Endometrium (tissue), 2 donors: ENCODE measurements at regions not wholly inside any gene's neighbourhood (a gene's known extent, or its start where the extent isn't known, plus 50 kb on each side); places are given as distances from the start of the nearest gene placed in this dataset.

Experiments used
- FAIRE-seq: peaks from 2 replicates; lab custom pipeline; 2012; peaks lifted over from hg19 to GRCh38; lab: Jason Lieb, UNC
- donor health status: control.
- donor health status: control.

DNA sequence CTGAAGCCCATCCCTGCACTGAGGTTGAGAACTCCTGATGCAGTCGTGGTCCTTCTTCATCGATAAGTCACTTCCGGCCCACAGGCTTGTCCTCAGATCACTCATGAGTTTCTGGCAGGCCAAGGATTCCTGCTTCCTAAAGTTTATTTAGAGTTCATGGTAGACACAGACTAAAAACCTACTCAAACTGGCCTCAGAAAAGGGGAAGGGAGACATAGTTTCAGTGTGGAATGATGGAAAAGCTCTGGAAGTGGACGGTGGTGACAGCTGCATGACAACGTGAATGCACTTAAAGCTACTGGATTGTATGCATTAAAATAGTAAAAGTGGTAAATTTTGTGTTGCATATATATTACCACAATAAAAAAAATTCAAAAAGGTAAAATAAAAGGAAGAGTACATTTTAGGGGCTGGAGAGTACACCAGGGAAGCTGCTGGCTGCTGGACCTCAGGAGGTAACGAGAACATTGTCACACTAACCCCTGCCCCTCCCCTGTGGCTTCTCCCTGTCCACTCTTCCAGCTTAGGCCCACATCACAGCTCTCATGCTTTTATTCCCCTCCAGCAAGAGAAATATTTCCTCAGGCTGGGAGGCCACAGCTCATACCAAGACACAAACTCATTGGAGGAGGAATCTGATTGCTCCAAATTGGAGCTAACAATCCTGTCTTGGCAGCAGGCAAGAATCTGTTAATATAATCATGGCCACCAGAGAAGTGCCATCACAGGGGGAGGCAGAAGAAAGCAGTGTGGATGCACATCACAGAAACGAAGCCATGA, 741.0 kb downstream of the UQCRFS1 start:
- FAIRE-seq, result no peak

DNA sequence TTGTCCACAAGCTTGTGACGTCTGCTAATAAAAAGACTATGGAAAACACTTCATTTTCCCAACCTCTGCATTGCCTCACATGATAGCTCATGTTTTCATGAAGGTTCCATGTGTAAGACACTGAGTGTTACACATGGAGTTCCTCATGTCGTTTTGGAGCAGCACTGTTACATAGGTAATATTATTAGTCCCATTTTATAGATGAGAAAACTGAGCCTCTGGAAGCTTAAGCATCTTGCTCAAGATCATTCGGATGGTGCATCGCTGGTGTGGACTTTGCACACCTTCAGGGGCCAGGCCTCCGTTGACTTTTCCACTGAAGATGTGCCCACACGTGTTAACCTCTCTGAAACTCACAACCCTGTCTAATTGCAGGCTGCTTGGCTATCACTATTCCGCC, 743.4 kb downstream of the UQCRFS1 start:
- FAIRE-seq, result no peak

DNA sequence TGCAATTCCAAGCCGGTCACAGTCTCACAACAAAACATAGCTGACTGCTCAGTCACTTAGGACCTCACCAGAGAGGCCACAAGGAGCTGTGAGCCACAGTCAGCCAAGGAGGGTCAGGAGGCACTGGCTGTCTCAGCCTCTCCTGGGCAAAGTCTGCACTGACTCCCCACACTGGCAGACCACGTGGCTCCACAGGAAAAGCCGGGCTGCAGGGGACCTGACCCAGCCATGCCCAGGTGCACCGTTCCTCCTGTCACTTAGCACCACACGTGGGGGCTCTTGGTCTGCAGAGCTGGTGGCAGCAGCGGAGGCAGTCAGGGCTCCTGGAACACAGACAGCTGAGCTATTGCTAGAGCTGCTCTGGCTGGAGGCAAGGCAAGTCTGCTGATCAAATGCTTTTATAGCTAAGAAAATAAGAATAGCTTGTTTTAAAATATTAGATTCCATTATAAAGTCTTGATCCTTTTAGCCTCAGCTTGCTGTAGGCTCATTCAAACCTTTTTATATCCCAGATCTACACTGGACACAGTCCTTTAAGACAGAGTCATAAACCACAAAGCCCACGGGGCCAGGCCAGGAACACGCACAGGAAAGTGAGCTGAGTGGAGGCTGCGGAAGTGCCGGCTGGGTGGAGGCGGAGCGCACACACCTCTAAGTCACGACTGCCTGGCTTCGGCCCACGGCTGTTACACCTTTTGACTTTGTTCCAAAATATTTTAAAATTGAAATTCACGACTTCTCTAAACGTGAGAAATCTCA, 744.1 kb downstream of the UQCRFS1 start:
- FAIRE-seq, result no peak

DNA sequence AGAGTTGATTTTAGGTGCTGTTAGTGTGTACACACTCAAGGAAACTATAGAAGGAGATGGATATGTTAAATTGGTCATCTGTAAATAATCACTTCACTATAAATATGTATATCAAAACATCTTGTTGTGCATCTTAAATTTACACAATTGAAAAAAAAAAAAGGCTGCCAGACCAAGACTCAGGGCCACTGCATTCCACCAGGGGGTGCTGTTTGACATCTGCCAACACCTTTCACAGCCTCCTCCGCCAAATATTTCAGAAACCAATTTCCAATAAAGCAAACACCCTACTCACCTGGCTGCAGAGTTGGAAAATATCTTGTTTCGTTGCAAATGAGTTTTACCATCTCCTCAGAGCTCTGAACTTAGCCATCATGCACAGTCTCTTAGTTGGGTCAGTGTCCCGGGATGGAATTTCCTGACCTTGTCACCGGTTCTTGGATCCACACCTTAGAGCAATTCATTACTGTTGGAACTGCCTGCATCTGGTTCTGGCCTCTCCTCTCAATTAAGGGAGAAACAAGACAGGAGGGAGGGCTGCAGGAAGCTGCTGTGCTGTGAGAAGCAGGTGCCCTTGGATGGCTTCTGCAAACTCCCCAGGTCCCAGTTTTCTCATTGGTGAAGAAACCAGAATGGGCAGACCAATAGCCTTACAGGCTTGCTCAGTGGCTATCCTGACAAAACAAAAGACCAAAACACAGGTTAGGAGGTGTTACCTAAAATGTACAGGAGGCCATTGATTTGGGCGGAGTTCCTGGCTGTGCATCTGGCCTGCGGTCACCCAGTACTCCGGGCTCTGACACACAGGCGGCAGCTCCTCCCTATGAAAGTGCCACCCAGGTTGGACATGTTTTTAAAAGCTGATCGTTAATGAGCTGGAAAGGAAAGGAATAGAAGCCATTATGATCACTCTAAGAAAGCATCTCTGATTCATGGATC, 746.6 kb downstream of the UQCRFS1 start:
- FAIRE-seq, result peak; percentile 57

DNA sequence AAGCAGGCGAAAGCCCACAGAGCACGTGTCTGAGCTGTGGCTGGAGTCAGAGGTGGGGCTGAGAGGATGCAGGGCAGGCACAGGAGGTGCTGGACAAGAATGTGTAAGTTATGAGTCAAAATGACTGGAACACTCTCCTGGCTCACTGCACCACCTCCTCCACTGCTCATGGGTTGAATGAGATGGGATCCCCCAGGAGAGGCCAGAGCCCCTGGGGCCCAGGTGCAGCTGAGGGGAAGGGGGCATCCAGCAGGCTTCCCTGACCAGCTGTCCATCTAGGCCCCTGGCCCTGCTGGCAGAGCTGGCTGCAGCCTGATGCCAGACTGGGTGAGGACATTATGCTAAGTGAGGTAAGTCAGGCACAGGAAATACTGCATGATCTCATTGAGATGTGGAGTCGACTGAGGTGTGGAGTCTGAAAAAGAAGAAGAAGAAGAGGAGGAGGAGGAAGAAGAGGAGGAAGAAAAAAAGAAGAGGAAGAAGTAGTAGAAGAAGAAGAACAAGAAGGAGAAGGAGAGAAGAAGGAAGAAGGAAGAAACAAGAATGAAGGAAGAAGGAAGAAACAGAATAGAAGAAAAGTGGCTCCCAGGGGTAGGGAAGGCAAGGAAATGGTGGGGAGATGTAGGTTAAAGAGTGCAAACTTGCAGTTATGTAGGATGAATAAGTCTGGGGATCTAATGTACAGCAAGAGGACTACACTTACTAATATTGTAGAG, 747.4 kb downstream of the UQCRFS1 start:
- FAIRE-seq, result no peak

DNA sequence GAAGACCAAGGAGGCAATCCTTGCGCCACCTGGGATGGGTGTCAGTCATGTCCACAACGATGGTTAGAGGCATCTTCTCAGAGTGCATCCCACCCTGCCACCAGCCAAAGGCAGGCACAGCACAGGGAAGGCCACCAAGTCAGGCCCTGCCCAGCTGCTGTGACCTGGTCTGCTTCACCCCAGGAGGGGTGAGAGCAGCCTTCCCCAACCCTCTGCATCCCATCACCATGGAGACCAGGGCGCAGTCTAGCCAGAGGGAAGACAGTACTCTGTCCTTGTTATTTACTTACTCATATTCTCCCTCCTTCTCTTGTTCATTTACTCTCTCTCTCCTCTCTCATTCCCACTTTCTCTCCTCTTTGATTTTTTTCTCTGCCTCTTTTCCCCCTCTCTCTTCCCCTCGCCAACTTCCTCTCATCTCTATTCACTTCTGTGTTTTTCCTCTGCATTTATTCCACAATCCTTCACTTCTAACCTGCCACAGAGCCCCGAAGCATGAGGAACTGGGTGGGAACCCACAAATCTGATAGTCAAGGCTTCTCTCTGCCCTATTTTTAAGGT, 749.4 kb downstream of the UQCRFS1 start:
- no peak for FAIRE-seq

DNA sequence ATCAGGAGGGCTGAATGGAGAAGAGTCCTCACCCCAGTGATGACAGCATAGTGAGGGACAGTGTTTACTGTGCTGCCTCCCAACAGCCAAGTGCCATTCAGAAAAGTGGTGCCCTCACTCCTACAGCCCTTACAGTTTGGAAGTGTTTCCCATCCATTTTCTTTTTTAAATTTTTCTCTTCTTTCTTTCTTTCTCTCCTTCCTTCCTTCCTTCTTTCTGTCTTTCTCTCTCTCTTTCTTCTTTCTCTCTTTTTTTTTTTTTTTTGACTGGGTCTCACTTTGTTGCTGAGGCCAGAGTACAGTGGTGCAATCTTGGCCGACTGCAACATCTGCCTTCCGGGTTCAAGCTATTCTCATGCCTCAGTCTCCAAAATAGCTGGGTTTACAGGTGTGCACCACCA, 755.3 kb downstream of the UQCRFS1 start:
- FAIRE-seq, result no peak

DNA sequence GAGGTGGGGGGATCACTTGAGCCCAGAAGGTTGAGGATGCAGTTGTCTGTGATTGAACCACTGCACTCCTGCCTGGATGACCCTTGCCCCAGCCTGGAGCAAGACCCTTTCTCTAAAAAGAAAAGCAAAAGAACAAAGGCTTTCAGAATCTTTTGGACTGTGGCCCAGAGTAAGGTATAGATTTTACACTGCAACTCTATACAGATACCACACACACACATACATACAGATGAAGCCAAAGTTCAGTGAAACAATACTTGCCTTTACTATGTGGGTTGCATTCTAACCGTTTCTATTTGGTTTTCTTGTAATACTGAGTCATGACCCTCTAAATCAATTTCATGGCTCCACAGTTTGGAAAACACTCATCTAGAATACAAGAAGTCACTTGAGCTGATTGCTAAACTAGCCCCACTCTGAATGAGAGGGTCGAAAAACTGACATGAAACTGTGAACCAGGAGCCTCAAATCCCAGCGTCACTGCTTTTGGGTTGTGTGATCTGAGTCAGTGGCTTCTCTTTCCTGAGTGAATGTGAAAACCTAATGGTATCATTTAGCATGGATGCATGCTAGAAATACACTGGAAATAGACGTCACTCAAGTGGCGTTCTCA, 756.1 kb downstream of the UQCRFS1 start:
- no peak for FAIRE-seq

DNA sequence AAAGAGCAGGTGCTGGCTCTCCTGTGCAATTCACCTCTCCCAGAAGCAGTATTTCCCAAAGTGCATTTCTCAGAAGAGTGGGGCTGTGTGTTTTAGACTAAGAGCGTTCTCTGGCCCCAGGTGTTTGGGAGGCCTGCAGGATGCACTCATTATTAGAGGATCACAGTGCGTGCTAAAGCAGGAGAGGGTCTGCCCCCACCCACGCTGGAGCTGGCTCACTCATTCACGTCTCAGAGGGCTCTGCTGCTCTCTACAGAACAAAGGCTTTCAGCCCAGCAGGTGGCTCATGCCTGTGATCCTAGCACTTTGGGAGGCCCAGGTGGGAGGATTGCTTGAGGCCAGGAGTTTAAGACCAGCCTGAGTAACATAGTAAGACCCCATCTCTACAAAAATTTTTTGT, 756.7 kb downstream of the UQCRFS1 start:
- FAIRE-seq, result no peak

DNA sequence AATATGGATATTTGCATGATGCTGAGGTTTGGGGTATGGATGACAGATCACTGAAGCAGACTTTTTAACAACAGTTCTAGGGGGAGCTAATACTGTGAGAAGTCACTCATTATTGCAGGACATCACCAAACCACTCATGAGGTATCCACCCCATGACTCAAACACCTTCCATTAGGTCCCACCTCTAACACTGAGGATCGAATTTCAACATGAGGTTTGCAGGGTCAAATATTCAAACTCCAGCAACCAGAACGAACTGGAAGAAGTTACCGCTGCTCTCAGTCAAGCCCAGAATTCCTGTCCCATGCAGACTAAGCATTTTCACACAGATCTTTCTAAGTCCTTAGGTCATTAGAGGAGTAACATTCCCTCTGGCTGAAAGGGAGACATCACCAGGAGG, 758.9 kb downstream of the UQCRFS1 start:
- FAIRE-seq, result no peak

DNA sequence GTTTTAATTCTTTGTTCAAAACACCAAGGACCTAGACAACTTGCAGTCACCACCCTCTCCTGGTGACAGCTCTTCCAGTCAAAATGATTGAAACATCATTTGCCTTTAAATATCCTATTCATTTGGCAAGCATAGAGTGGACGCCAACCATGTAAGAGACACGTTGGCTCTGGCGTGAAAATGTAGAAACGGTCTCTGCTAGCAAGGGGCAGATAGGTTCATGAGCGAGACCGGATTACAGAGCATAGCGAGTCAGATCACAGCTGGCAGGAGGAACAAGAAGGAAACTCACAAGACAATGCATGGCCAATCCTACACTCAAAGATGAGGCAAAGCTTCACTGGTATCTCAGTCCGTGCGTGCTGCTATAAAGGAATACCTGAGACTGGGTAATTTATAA, 759.5 kb downstream of the UQCRFS1 start:
- FAIRE-seq, result no peak

DNA sequence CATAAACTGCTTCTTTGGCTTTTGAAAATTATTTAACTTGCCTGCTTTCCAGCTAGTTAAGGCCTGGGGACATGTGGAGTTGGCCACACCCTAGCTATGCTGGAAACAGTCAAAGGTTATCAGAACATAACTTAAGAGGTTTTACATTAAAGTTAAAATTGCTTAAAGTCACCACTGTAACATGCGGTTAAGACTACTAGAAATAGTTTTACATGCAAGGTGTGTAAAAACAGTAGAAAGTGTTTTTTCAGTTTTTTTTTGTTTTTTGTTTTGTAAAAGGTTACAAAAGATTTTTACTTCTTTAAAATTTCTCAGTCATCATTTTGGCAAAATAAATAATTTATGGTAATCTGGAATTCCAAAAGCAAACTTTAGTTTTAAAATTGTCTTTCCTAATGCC, 763.1 kb downstream of the UQCRFS1 start:
- no peak for FAIRE-seq

DNA sequence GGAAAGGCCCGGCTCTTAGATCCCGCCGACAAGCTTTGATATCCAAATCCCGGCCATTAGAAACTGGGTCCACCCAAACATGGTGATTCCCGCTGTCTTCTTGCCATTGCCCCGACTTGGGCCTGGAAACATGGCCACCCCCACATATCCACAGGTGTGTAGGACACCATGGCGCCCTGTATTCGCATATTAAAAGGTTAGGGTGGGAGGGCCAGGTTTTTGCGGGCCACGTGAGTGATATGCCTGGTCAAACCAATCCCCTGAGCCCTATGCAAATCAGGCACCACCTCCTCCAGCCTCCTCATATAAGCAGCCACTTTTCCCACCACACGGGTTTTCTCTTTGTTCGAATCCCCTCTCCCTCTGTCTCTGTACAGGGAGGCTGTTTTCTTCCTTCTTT, 766.4 kb downstream of the UQCRFS1 start:
- no peak for FAIRE-seq

DNA sequence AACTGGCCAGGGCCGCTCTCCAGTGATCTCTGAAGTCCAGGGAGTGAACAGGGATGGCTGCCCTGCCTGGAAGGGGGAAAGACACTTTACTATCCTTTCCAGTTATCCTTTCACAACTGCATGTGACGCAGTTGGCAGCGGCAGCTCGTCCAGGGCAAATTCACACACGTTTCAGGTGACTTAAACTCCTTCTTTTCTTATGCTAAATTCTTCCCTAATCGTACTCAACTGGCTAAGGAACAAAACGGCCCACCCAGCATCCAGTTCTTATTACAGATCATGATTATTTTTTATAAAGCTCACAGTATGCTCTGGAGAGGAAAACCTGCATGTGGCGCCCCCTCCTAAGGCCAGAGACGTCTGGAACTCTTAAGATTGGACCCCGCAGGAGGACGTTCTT, 767.1 kb downstream of the UQCRFS1 start:
- no peak for FAIRE-seq

DNA sequence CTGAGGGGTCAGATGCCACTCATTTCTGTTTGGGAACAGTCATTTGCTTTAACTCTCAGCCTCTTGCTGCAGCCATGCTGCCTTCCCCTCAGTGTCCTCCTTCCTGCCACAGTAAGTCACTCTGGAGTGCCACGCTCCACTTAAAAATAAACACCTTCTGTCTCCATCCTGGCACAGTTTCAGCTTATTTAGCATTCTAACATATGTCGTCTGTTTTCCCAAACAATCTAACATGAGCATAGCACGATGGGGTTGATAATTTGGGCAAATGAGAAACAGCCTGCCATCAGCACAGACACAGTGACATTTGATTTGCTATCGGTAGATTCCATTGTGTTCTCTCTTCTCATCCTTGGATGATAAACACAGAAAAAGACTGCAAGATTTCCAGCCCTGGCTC, 768.6 kb downstream of the UQCRFS1 start:
- no peak for FAIRE-seq

DNA sequence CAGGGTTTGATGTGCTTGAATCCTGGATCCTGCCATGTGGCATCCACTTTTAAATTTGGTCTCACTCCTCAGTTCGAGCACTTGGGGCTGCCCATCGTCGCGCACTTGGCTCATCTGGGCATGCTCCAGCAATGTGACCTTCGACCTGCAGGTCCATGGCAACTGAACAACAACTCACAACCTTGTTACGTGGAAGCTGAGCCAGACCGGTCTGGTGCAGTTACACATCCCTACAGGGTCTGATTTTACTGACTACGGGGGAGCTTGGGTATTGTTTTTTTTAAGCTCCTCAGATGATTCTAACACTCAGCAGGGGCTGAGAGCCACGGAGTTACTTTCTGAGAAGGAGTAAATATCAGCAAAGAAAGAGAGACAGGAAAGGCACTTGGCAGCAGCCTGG, 769.6 kb downstream of the UQCRFS1 start:
- FAIRE-seq, result no peak

DNA sequence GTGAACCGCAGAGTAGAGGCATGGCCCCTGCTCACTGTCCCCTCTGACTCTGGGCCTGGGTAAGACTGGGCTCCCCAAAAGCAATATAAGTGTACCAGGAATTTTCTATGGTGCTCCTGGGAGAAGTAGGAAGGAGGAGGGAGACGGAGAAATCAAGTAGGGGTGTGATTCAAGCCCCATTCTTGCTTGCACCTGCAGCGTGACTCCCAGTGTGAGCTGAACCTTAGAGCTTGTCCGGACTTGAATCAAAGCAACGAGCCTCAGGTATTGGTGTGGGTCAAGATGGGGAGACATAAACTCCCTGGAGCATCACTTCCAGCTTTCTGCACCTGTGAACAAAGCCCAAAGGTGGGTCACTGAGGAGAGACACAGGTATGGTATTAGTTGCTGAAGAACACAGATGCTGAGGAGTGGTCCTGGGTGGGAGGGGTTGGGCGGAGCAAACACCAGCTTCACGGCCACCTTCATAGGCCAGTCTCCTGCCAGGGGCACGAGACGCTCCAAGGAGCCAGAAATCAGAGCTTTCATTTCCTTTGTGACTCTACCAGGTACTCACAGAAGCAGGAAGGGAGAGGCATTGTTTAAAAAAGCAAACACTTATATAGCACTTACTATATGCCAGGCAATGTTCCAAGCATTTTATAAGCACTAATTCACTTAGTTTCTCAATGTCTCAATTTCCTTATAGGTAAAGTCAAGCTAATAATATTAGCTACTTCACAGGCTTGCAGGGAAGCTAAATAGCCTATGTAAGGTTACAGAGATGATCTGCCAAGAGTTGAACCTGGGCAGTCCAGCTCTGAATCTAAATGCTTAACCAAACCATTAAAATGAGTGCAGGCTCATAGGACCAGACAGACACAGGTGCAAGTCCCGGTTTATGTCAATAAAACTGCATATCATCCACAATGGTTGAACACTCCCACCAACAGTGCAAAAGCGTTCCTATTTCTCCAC, 775.3 kb downstream of the UQCRFS1 start:
- no peak for FAIRE-seq

DNA sequence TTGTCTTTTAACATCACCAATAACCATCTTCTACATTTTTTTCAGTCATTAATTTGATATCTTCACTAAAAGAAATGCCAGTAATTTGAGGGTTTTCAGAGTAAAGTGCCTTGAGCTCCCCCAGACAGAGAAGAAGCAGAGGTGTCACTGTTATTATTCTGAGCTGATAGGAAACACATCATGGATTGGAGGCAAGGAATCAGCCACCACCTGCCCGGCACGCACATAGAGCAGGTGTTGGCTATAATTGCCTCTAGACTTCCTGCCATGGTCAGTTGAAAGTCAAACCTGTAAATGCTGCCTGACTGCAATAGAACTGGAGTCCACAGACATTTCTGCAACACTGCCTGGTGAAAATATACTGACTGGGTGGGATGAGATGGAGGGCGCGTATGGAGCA, 776.6 kb downstream of the UQCRFS1 start:
- no peak for FAIRE-seq

DNA sequence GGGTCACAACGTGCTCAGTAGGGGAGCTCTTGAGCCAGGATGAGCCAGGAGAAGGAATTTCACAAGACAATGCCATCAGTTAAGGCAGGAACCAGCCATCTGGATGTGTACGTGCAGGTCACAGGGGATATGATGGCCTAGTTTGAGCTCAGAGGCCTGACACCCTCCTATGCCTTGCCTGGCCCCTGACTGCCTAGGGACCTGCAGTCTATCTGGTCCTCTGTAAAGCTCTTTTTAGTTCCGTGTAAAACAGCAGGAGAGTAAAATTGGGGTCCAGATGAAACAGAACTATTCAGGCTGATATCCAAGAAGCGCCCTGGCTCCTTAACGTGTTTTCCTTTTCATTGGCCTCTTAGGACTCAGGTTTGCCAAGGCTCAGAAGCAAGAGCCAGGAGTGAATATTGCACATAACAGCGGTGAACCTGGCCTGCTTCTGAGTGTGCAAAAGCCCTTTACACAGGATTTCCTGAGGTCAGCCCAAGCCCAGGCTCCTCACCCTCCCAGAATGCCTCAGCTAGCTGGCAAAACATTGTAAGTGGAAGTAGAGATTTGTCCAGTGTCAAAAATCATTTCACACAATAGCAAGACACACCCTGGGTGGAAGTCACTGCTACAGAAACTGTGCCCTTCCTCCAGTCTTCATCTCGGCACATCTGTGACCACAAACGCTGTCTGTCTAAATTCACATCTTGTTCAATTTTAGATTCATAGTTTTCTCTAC, 777.2 kb downstream of the UQCRFS1 start:
- FAIRE-seq, result no peak
